Endodermal cell (in vitro differentiated cells): ENCODE measurements at regions not wholly inside any gene's neighbourhood (a gene's known extent, or its start where the extent isn't known, plus 50 kb on each side); places are given as distances from the start of the nearest gene placed in this dataset.

Source experiments
- DNase-seq: peaks from one replicate; pipeline ENCODE4 v3.0.0-alpha.2; 2017
- H3K27ac ChIP-seq: 2 replicates; pipeline ENCODE4 v1.5.1; 2013; ENCODE audit warnings: mild to moderate bottlenecking, low read depth, low read length, moderate library complexity
- H3K27me3 ChIP-seq: 2 replicates; pipeline ENCODE4 v1.6.1; 2013; ENCODE audit warnings: mild to moderate bottlenecking, low read length, moderate library complexity; ENCODE audit not compliant: insufficient read depth, control insufficient read depth, poor library complexity, severe bottlenecking
- H3K36me3 ChIP-seq: 2 replicates; pipeline ENCODE4 v1.7.0; 2013; ENCODE audit warnings: mild to moderate bottlenecking, low read length, moderate library complexity; ENCODE audit not compliant: control insufficient read depth, insufficient read depth
- H3K4me1 ChIP-seq: one replicate; pipeline ENCODE4 v1.7.0; 2013; ENCODE audit warnings: low read length; ENCODE audit not compliant: control insufficient read depth, insufficient read depth
- H3K4me3 ChIP-seq: 2 replicates; pipeline ENCODE4 v1.5.1; 2013; ENCODE audit warnings: mild to moderate bottlenecking, low read length, moderate library complexity
- H3K9ac ChIP-seq: 2 replicates; pipeline ENCODE4 v1.6.1; 2013; ENCODE audit warnings: mild to moderate bottlenecking, low read length, moderate library complexity; ENCODE audit not compliant: poor library complexity, severe bottlenecking; ENCODE audit errors: extremely low read depth
- H3K9me3 ChIP-seq: 2 replicates; pipeline ENCODE4 v1.6.1; 2013; ENCODE audit warnings: mild to moderate bottlenecking, low read length, moderate library complexity; ENCODE audit not compliant: control insufficient read depth
- H3K27ac Mint-ChIP-seq: 2 replicates; pipeline ENCODE4 v1.8.0; 2020; ENCODE audit warnings: mixed read lengths
- H3K27me3 Mint-ChIP-seq: 2 replicates; pipeline ENCODE4 v1.8.0; 2021; ENCODE audit warnings: mild to moderate bottlenecking, mixed read lengths; ENCODE audit not compliant: insufficient read depth
- H3K36me3 Mint-ChIP-seq: 2 replicates; pipeline ENCODE4 v1.8.0; 2020; ENCODE audit warnings: low read depth, mixed read lengths
- H3K4me1 Mint-ChIP-seq: 2 replicates; pipeline ENCODE4 v1.8.0; 2020; ENCODE audit warnings: mixed read lengths
- H3K4me3 Mint-ChIP-seq: 2 replicates; pipeline ENCODE4 v1.8.0; 2020; ENCODE audit warnings: mild to moderate bottlenecking, moderate library complexity, mixed read lengths
- H3K9me3 Mint-ChIP-seq: 2 replicates; pipeline ENCODE4 v1.8.0; 2020; ENCODE audit warnings: mild to moderate bottlenecking, mixed read lengths
- WGBS, 2 experiments: methylation state at CpG; one replicate each; pipeline versions ENCODE4 v1.1.5 to v1.1.7; 2013; ENCODE audit warnings: missing lambda C conversion rate in 2 of 2, mixed read lengths in 1 of 2; ENCODE audit not compliant: insufficient coverage in 1 of 2, insufficient read length in 1 of 2; 5-methylcytosine and 5-hydroxymethylcytosine counted together
- TF ChIP-seq, protein P1 (sequence below): fragments of 200-600 bp; sonication (generic); conservative IDR thresholded peaks from 2 replicates; pipeline ENCODE4 v1.5.0; 2021; ENCODE audit warnings: antibody characterized with exemption, mild to moderate bottlenecking

DNA sequence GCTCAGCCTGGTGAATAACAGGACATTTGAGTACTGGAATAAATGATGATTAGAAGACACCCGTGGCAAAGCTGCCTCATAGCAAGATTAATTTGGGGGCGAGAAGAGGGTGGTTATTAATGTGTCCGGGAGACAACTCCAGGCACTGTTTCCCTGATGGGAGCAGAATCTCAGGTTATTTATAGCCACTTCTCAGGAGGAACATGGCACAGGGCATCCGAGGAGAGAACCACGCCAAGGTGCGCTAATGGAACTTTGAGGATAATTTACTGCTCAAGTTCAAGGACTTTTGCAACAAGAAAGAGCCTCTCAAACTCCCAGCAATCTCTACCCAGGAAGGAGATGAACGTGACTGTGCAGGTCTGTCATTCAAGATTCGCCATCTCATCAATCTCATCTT is 362.5 kb upstream of the ERCC4 start:
- WGBS, 2 experiments, result 92 to 94% methylated on average over 8 of the region's 8 CpGs
- no peaks in the 10 kb centered on the region for H3K36me3 Mint-ChIP-seq

DNA sequence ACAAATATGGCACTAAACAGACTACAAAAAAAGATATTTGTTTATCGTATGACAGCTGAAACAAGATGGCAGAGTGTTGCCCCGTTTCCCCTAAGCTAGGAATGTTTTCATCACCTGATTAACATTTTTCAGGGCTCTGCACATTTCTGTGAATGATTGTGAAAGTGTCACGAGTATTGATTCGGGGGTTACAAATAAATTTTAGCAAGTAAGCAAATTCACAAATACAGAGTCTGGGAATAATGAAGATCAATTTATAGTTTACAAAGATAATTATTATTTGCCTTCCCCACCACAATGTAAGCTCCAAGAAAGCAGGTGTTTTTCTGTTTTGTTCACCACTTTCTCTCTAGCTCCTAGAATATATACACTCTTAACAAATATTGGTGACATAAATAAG is 361.2 kb upstream of the ERCC4 start:
- H3K4me3 Mint-ChIP-seq, result no peak overlapping the region
- no peaks in the 10 kb centered on the region for H3K4me1 ChIP-seq
- H3K27me3 ChIP-seq, result no peaks in the 10 kb centered on the region
- no peaks in the 10 kb centered on the region for H3K36me3 Mint-ChIP-seq
- no peaks in the 10 kb centered on the region for H3K27me3 Mint-ChIP-seq
- no peaks in the 10 kb centered on the region for H3K4me1 Mint-ChIP-seq
- TF ChIP-seq, protein P1, sequence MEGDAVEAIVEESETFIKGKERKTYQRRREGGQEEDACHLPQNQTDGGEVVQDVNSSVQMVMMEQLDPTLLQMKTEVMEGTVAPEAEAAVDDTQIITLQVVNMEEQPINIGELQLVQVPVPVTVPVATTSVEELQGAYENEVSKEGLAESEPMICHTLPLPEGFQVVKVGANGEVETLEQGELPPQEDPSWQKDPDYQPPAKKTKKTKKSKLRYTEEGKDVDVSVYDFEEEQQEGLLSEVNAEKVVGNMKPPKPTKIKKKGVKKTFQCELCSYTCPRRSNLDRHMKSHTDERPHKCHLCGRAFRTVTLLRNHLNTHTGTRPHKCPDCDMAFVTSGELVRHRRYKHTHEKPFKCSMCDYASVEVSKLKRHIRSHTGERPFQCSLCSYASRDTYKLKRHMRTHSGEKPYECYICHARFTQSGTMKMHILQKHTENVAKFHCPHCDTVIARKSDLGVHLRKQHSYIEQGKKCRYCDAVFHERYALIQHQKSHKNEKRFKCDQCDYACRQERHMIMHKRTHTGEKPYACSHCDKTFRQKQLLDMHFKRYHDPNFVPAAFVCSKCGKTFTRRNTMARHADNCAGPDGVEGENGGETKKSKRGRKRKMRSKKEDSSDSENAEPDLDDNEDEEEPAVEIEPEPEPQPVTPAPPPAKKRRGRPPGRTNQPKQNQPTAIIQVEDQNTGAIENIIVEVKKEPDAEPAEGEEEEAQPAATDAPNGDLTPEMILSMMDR, result no peak
- no peak overlapping the region for H3K9ac ChIP-seq
- no peak for DNase-seq
- H3K27ac Mint-ChIP-seq, result no peak overlapping the region
- no peaks in the 10 kb centered on the region for H3K36me3 ChIP-seq
- H3K4me3 ChIP-seq, result no peak overlapping the region
- no peak overlapping the region for H3K27ac ChIP-seq
- peaks cover 4% of the 10 kb centered on the region for H3K9me3 ChIP-seq
- no peaks in the 10 kb centered on the region for H3K9me3 Mint-ChIP-seq
- WGBS, 2 experiments, result 94 to 100% methylated on average over 2 to 4 of the region's 4 CpGs

More for the DNA sequence above, 362.5 kb upstream of the ERCC4 start:
- Histone ChIP-seq H3K4me1 (no peaks in the 10 kb centered on the region), H3K9me3 (peaks cover 4% of the 10 kb centered on the region), H3K9ac (no peak overlapping the region), H3K27ac (no peak overlapping the region), H3K4me3 (no peak overlapping the region), H3K27me3 (no peaks in the 10 kb centered on the region), H3K36me3 (no peaks in the 10 kb centered on the region)
- DNase-seq, result no peak
- TF ChIP-seq, protein P1, result no peak
- no peak overlapping the region for H3K4me3 Mint-ChIP-seq
- H3K4me1 Mint-ChIP-seq, result no peaks in the 10 kb centered on the region
- no peak overlapping the region for H3K27ac Mint-ChIP-seq
- H3K9me3 Mint-ChIP-seq, result no peaks in the 10 kb centered on the region
- H3K27me3 Mint-ChIP-seq, result no peaks in the 10 kb centered on the region

DNA sequence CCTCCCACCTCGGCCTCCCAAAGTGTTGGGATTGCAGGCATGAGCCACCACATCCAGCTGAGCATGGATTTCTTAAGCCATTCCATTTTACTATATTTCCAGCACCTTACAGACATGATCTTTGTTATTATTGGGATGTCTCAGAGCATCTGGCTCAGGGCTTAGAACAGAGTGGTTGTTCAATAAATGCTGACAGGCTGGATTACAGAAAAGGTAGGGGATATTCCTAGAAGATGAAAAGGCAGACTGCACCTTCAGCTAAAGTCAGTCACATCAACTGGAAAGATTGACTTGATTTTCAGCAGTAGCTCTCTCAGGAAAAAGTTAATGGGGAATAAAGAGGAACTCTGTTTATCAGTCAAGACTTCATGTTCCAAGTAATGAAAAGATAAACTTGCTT is 360.3 kb upstream of the ERCC4 start:
- Histone ChIP-seq H3K4me1 (no peaks in the 10 kb centered on the region), H3K4me3 (no peak overlapping the region), H3K27ac (no peak overlapping the region), H3K9ac (no peak overlapping the region), H3K9me3 (peaks cover 4% of the 10 kb centered on the region), H3K36me3 (no peaks in the 10 kb centered on the region), H3K27me3 (no peaks in the 10 kb centered on the region)
- no peak overlapping the region for H3K27ac Mint-ChIP-seq
- H3K4me1 Mint-ChIP-seq, result no peaks in the 10 kb centered on the region
- H3K27me3 Mint-ChIP-seq, result no peaks in the 10 kb centered on the region
- H3K9me3 Mint-ChIP-seq, result no peaks in the 10 kb centered on the region
- no peak for DNase-seq
- H3K4me3 Mint-ChIP-seq, result no peak overlapping the region
- TF ChIP-seq, protein P1, result no peak
- H3K36me3 Mint-ChIP-seq, result no peaks in the 10 kb centered on the region
- 60 to 91% methylated on average over 1 of the region's 1 CpG for WGBS, 2 experiments
